ENCODE measurements at regions not wholly inside any gene's neighbourhood (a gene's known extent, or its start where the extent isn't known, plus 50 kb on each side); places are given as distances from the start of the nearest gene placed in this dataset.
"Not testable (repeated sequence)": the region's sequence is repeated elsewhere in the genome, so short reads cannot be mapped to it uniquely, and the experiment has no call there.

DNA sequence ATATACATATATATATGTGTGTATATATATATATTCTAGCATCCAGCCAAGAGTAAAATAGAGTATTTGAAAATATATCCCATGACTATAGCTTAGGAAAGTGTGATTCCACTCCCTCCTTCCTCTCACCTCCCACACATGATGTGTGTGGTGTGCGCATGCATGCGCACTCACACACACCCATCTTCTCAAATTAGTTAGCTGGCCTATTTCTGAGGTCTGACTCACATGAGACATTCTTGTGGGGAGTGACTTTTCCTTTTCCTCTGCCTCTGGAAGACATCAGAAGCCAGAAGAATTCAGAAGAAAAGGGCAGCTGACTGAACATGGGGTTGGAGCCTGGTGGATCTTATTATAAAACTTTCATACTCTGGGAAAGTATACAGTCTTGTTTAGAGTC lies 793.5 kb upstream of the ZNF722 start:
- ATAC-seq (ENCODE audit: low FRiP score) = no peak
- intact Hi-C loops (cut with DNase I) = no loop called here
- H3K9me3 ChIP-seq (ENCODE audit: control insufficient read depth, low read length) = no peaks in the 10 kb centered on the region

DNA sequence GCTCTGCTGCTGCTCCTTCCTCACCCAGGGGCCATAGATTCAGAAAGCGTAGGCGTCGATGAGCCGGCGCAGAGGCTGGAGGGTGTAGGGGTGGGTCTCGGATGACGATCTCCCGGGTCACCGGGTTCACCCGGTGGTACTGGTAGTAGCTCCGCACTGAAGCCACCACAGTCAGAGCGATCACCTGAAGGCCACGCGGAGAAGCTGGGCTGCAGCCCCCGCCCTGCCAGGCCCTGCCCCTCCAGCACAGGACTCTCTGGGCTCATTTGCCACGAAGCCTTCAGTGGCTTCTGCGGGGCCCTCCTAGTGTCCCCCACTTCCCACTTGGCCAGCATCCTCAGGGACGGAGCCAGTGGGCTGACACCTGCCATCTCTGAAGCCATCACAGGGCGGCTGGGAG lies 765.5 kb upstream of the ZNF722 start:
- H3K27ac ChIP-seq (ENCODE audit: low read depth in 1 of 2, low read length in 2 of 2); intact Hi-C loops (cut with DNase I): not testable (repeated sequence)

More for the DNA sequence above, 793.5 kb upstream of the ZNF722 start:
- Histone ChIP-seq H3K27ac (ENCODE audit: low read depth in 1 of 2, low read length in 2 of 2) (no peak overlapping the region), H3K4me1 (ENCODE audit: control insufficient read depth in 1 of 2, insufficient read depth in 2 of 2, low read length in 2 of 2) (no peaks in the 10 kb centered on the region), H3K4me3 (ENCODE audit: low read length in 2 of 2) (no peak overlapping the region), H3K27me3 (ENCODE audit: control insufficient read depth in 1 of 2, insufficient read depth in 2 of 2, low read length in 1 of 2) (no peaks in the 10 kb centered on the region), H3K36me3 (ENCODE audit: control insufficient read depth in 1 of 2, insufficient read depth in 2 of 2, low read length in 1 of 2) (no peaks in the 10 kb centered on the region)
- DNase-seq = no peak
- 90 to 93% methylated on average over 2 of the region's 2 CpGs for WGBS, 2 donors

DNA sequence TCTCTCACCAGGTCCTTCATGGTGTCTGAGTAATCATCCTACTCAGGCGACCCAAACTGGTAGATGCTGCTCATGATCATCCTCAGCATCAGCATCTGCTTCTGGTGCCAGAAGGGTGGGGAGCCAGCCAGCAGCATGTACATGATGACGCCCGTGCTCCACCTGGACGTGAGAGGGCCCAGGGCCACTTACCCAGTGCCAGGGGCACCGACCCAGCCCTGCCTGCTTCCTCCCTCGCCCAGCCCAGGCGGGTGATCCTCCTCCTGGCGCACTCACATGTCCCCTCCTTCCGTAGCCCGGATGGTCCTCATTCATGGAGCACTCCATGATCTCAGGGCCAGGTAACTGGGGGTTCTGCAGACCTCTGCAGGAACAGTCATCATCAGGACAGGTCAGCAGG lies 764.8 kb upstream of the ZNF722 start:
- Histone ChIP-seq H3K4me1 (ENCODE audit: control insufficient read depth in 1 of 2, insufficient read depth in 2 of 2, low read length in 2 of 2) (no peaks in the 10 kb centered on the region), H3K27me3 (ENCODE audit: control insufficient read depth in 1 of 2, insufficient read depth in 2 of 2, low read length in 1 of 2) (no peaks in the 10 kb centered on the region), H3K36me3 (ENCODE audit: control insufficient read depth in 1 of 2, insufficient read depth in 2 of 2, low read length in 1 of 2) (no peaks in the 10 kb centered on the region), H3K9me3 (ENCODE audit: control insufficient read depth, low read length) (no peaks in the 10 kb centered on the region), H3K27ac (ENCODE audit: low read depth in 1 of 2, low read length in 2 of 2) (no peak overlapping the region), H3K4me3 (ENCODE audit: low read length in 2 of 2) (no peak overlapping the region)
- intact Hi-C loops (cut with DNase I) = no loop called here
- 85 to 86% methylated on average over 10 of the region's 10 CpGs for WGBS, 2 donors
- DNase-seq (no peak), ATAC-seq (ENCODE audit: low FRiP score) (peak; percentile 26)

More for the DNA sequence above, 765.5 kb upstream of the ZNF722 start:
- H3K4me1 ChIP-seq (ENCODE audit: control insufficient read depth in 1 of 2, insufficient read depth in 2 of 2, low read length in 2 of 2); H3K9me3 ChIP-seq (ENCODE audit: control insufficient read depth, low read length); H3K36me3 ChIP-seq (ENCODE audit: control insufficient read depth in 1 of 2, insufficient read depth in 2 of 2, low read length in 1 of 2); H3K4me3 ChIP-seq (ENCODE audit: low read length in 2 of 2); H3K27me3 ChIP-seq (ENCODE audit: control insufficient read depth in 1 of 2, insufficient read depth in 2 of 2, low read length in 1 of 2); ATAC-seq (ENCODE audit: low FRiP score); DNase-seq: not testable (repeated sequence)
- 88 to 90% methylated on average over 16 to 18 of the region's 19 CpGs for WGBS, 2 donors
